ENCODE measurements at regions not wholly inside any gene's neighbourhood (a gene's known extent, or its start where the extent isn't known, plus 50 kb on each side); places are given as distances from the start of the nearest gene placed in this dataset.

GRCh38 chr17:20930081-20930760 lies 112.6 kb downstream of the USP22 start:
- TF ChIP-seq EZH2 (IDR thresholded peaks at IDR 0.05; ENCODE audit: insufficient read depth, poor library complexity, severe bottlenecking) (no peak), EZH2phosphoT487 (IDR thresholded peaks at IDR 0.05; ENCODE audit: insufficient read depth, low read depth) (no peak)

All from GM23248 (cell line).